ENCODE measurements at regions not wholly inside any gene's neighbourhood (a gene's known extent, or its start where the extent isn't known, plus 50 kb on each side); places are given as distances from the start of the nearest gene placed in this dataset.

GRCh38 chr4:35125995-35126712 is 1118.2 kb downstream of the ARAP2 start:
- DNase-seq: peak; percentile 65

- no peak for DNase-seq
Measured at GRCh38 chr4:35138449-35138848, 1105.9 kb downstream of the ARAP2 start.

- DNase-seq: no peak
Measured at GRCh38 chr4:35147761-35148160, 1096.6 kb downstream of the ARAP2 start.

GRCh38 chr4:35151816-35152572 is 1092.3 kb downstream of the ARAP2 start:
- DNase-seq: no peak

- DNase-seq: no peak
Measured at GRCh38 chr4:35163168-35163567, 1081.1 kb downstream of the ARAP2 start.

- DNase-seq: no peak
Measured at GRCh38 chr4:35164063-35164462, 1080.3 kb downstream of the ARAP2 start.

GRCh38 chr4:35166466-35166865 is 1077.8 kb downstream of the ARAP2 start:
- DNase-seq: no peak

GRCh38 chr4:35167385-35167784 is 1076.9 kb downstream of the ARAP2 start:
- no peak for DNase-seq

GRCh38 chr4:35175487-35175886 is 1068.8 kb downstream of the ARAP2 start:
- DNase-seq: no peak

GRCh38 chr4:35175894-35176293 is 1068.4 kb downstream of the ARAP2 start:
- DNase-seq: peak; percentile 14

GRCh38 chr4:35182451-35182850 is 1061.9 kb downstream of the ARAP2 start:
- no peak for DNase-seq

- DNase-seq: no peak
Measured at GRCh38 chr4:35189988-35190613, 1054.2 kb downstream of the ARAP2 start.

GRCh38 chr4:35201403-35201802 is 1042.9 kb downstream of the ARAP2 start:
- DNase-seq: no peak

GRCh38 chr4:35216636-35217035 is 1027.7 kb downstream of the ARAP2 start:
- DNase-seq: no peak

GRCh38 chr4:35217331-35217730 is 1027.0 kb downstream of the ARAP2 start:
- no peak for DNase-seq

- DNase-seq: no peak
Measured at GRCh38 chr4:35228313-35228712, 1016.0 kb downstream of the ARAP2 start.

- DNase-seq: no peak
Measured at GRCh38 chr4:35229021-35229420, 1015.3 kb downstream of the ARAP2 start.

GRCh38 chr4:35237924-35238323 is 1006.4 kb downstream of the ARAP2 start:
- DNase-seq: no peak

GRCh38 chr4:35238793-35239192 is 1005.5 kb downstream of the ARAP2 start:
- no peak for DNase-seq

GRCh38 chr4:35246493-35246892 is 997.8 kb downstream of the ARAP2 start:
- DNase-seq: no peak

- DNase-seq: no peak
Measured at GRCh38 chr4:35247047-35247446, 997.3 kb downstream of the ARAP2 start.

- peak; percentile 25 for DNase-seq
Measured at GRCh38 chr4:35250331-35250730, 994.0 kb downstream of the ARAP2 start.

GRCh38 chr4:35250761-35251160 is 993.6 kb downstream of the ARAP2 start:
- DNase-seq: peak; percentile 33

GRCh38 chr4:35252071-35252470 is 992.2 kb downstream of the ARAP2 start:
- no peak for DNase-seq

Data from COR-L47 (cell line).